Pancreas (tissue), 10 donors: ENCODE measurements at regions not wholly inside any gene's neighbourhood (a gene's known extent, or its start where the extent isn't known, plus 50 kb on each side); places are given as distances from the start of the nearest gene placed in this dataset.

ENCODE experiments used
- ATAC-seq, 4 donors: fragments of 200-7000 bp; cut with Tn5 transposase; one replicate each; pipeline versions ENCODE4 v1.8.0 to v1.9.1; 2020; ENCODE audit warnings: mild to moderate bottlenecking in 4 of 4, moderate library complexity in 4 of 4
- DNase-seq, 6 donors: peaks; one replicate each; pipeline ENCODE4 v3.0.0-alpha.2; 2020
- FAIRE-seq: peaks from 2 replicates; lab custom pipeline; 2012; peaks lifted over from hg19 to GRCh38; lab: Jason Lieb, UNC
- H3K27ac ChIP-seq, 4 donors: fragments of 200-600 bp; sonication (generic); 1 replicate in 3 of 4; 2 replicates in 1 of 4; pipeline versions ENCODE4 v1.5.0 to v1.8.0; 2020
- H3K27me3 ChIP-seq, 4 donors: fragments of 200-600 bp; one replicate each; pipeline ENCODE4 v1.8.0; 2021
- H3K36me3 ChIP-seq, 3 donors: fragments of 200-600 bp; sonication (generic) in 1 of 3; one replicate each; pipeline versions ENCODE4 v1.5.0 to v1.8.0; 2020 to 2021
- H3K4me1 ChIP-seq, 3 donors: fragments of 200-600 bp; one replicate each; pipeline ENCODE4 v1.8.0; 2021
- H3K4me3 ChIP-seq, 4 donors: fragments of 200-600 bp; sonication (generic) in 2 of 4; one replicate each; pipeline versions ENCODE4 v1.5.0 to v1.8.0; 2020 to 2021
- H3K9me3 ChIP-seq, 4 donors: fragments of 200-600 bp; one replicate each; pipeline ENCODE4 v1.8.0; 2021
- WGBS, 2 donors: extraction: QIAGEN DNeasy Blood & Tissue Kit; methylation state at CpG; one replicate each; pipeline ENCODE4 v1.1.7; 2013; 5-methylcytosine and 5-hydroxymethylcytosine counted together
- intact Hi-C, 3 donors: fragments of 100-400 bp; cut with DNase I; formaldehyde crosslinking; loops; one replicate each; pipeline versions ENCODE4 v1.11.1 to v1.14.2; 2022
- TF ChIP-seq, protein P1 (sequence below), 4 donors: fragments of 200-600 bp; sonication (generic) in 3 of 4; IDR thresholded peaks; one replicate each; pipeline versions ENCODE4 v1.5.0 to v1.8.0; 2021; ENCODE audit warnings: antibody characterized with exemption in 4 of 4
- donor health status: healthy with polysubstance abuse.
- donor health status: DM: no; HTN: no; CAD: no; lungs with moderate emphysema.
- donor health status: DM: no; HTN: no; CAD: no.
- donor health status: control.
- donor health status: control.
- donor health status: Bipolar disorder and iron deficiency.
- donor health status: DM: yes; HTN: yes; CAD: no.
- donor health status: DM: no; HTN: no; CAD: no.
- donor health status: DM: no; HTN: no; CAD: no.
- donor health status: DM: yes; HTN: yes; CAD: no.

DNA sequence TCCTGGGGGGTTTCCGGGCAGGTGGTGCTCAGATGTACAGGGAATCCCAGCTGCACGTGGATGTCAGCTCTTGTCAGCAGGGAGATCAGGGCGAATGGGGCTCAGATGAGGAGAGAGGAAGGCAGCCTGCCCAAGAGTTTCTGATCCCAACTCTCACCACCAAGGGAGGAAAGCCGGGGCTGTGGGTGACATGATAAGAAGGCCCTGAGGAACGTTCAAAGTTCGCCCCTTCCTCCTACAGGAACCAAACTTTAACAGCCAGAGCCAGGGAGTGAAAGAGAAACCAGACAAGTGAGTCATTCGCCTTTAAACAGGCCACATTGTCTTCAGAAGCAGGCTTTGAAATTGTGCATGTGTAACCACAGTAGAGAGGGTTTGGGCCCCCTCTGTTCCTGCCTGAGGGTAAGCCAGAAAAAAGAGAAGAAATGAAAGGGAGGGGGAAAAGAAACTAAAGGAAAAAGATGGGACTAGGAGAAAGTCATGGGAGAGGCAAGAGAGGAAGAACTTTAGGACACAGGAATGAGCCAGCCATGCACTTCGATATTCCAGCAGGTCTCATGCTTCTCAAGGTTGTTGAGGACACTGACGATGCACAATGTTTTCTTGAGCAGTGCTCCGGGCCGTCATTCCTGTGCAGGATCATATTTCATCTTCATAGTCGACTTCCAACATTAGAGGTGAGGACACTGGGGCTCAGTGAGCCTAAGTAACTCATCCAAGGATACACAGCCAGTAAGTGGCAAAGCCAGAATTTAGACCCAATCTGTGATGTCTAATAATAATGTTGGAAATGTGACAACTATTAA is 691.4 kb upstream of the TBX3 start:
- FAIRE-seq, result no peak

GRCh38 chr12:115374480-115375185 is 690.7 kb upstream of the TBX3 start:
- WGBS, 2 donors, result 66 to 73% methylated on average over 4 of the region's 4 CpGs

More for the DNA sequence above, 691.4 kb upstream of the TBX3 start:
- Histone ChIP-seq H3K36me3 (no peaks in the 10 kb centered on the region), H3K4me1 (no peaks in the 10 kb centered on the region), H3K9me3 (no peaks in the 10 kb centered on the region), H3K27ac (no peak overlapping the region), H3K27me3 (no peaks in the 10 kb centered on the region), H3K4me3 (no peak overlapping the region)
- 34 to 42% methylated on average over 12 of the region's 12 CpGs for WGBS, 2 donors
- intact Hi-C loops, result no loop called here
- TF ChIP-seq, protein P1, sequence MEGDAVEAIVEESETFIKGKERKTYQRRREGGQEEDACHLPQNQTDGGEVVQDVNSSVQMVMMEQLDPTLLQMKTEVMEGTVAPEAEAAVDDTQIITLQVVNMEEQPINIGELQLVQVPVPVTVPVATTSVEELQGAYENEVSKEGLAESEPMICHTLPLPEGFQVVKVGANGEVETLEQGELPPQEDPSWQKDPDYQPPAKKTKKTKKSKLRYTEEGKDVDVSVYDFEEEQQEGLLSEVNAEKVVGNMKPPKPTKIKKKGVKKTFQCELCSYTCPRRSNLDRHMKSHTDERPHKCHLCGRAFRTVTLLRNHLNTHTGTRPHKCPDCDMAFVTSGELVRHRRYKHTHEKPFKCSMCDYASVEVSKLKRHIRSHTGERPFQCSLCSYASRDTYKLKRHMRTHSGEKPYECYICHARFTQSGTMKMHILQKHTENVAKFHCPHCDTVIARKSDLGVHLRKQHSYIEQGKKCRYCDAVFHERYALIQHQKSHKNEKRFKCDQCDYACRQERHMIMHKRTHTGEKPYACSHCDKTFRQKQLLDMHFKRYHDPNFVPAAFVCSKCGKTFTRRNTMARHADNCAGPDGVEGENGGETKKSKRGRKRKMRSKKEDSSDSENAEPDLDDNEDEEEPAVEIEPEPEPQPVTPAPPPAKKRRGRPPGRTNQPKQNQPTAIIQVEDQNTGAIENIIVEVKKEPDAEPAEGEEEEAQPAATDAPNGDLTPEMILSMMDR (IDR thresholded peaks at IDR 0.05), result no peak
- DNase-seq (no peak), ATAC-seq (peak in 2 of 4 donors; percentile 47 to 67)

DNA sequence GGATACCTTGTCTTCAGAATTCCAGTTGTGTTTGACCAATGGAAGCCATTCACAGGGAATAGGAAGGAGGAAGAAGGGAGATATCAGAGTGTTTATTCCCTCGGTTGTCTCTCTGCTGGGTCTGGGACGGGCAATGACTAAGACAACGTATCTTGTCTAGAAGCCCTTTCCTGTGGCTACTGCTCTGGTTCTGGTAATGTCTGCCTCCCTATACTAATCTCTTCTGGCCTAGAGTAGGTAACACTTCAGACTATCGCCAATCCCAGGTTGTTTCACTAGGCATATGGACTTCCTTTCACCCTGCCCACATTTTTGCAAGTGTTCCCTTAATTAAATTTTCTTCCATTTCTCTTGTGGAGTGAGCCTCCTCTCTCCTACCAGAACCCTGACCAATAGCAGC is 687.7 kb upstream of the TBX3 start:
- FAIRE-seq (no peak), DNase-seq (no peak), ATAC-seq (no peak)
- intact Hi-C loops, result no loop called here
- Histone ChIP-seq H3K9me3 (no peaks in the 10 kb centered on the region), H3K27ac (no peak overlapping the region), H3K36me3 (no peaks in the 10 kb centered on the region), H3K4me1 (no peaks in the 10 kb centered on the region), H3K4me3 (no peak overlapping the region), H3K27me3 (no peaks in the 10 kb centered on the region)
- WGBS, 2 donors, result 78 to 89% methylated on average over 4 of the region's 4 CpGs
- TF ChIP-seq, protein P1 (IDR thresholded peaks at IDR 0.05), result no peak

More at GRCh38 chr12:115374480-115375185, 690.7 kb upstream of the TBX3 start:
- Histone ChIP-seq H3K27me3 (no peaks in the 10 kb centered on the region), H3K9me3 (no peaks in the 10 kb centered on the region), H3K4me3 (no peak overlapping the region), H3K4me1 (no peaks in the 10 kb centered on the region), H3K36me3 (no peaks in the 10 kb centered on the region), H3K27ac (no peak overlapping the region)
- intact Hi-C loops, result no loop called here
- DNase-seq, result no peak
- no peak for FAIRE-seq
- TF ChIP-seq, protein P1 (IDR thresholded peaks at IDR 0.05), result no peak
- ATAC-seq, result no peak

GRCh38 chr12:115370650-115371049 is 686.7 kb upstream of the TBX3 start:
- H3K36me3 ChIP-seq, result no peaks in the 10 kb centered on the region
- ATAC-seq (no peak), FAIRE-seq (no peak), DNase-seq (no peak)
- intact Hi-C loops, result no loop called here
- no peaks in the 10 kb centered on the region for H3K27me3 ChIP-seq
- TF ChIP-seq, protein P1 (IDR thresholded peaks at IDR 0.05), result no peak
- H3K27ac ChIP-seq, result no peak overlapping the region
- H3K4me1 ChIP-seq, result no peaks in the 10 kb centered on the region
- no peaks in the 10 kb centered on the region for H3K9me3 ChIP-seq
- WGBS, 2 donors, result 30% methylated on average over 6 of the region's 6 CpGs
- no peak overlapping the region for H3K4me3 ChIP-seq
